Neural cell (in vitro differentiated cells): ENCODE measurements at regions not wholly inside any gene's neighbourhood (a gene's known extent, or its start where the extent isn't known, plus 50 kb on each side); places are given as distances from the start of the nearest gene placed in this dataset.

Experiments
- H2AFZ ChIP-seq: fragments of 200-600, 300-800 bp; sonication (generic), shearing (Covaris generic); 2 replicates; pipeline ENCODE4 v1.6.0; 2014; ENCODE audit warnings: low read depth, mild to moderate bottlenecking, antibody characterized with exemption, low read length, moderate library complexity
- H3F3A ChIP-seq: fragments of 200-600 bp; shearing (Covaris generic); 2 replicates; pipeline ENCODE4 v1.6.1; 2016; ENCODE audit warnings: mild to moderate bottlenecking, moderate library complexity, mixed read lengths, antibody characterized with exemption, low read length; ENCODE audit not compliant: insufficient read depth, poor library complexity, severe bottlenecking
- H3K27ac ChIP-seq: fragments of 200-600, 300-800 bp; sonication (generic), shearing (Covaris generic); 2 replicates; pipeline ENCODE4 v1.5.1; 2014; ENCODE audit warnings: mild to moderate bottlenecking, low read length, moderate library complexity
- H3K27me3 ChIP-seq: fragments of 300-800, 200-600 bp; sonication (generic), shearing (Covaris generic); 2 replicates; pipeline ENCODE4 v1.6.0; 2014; ENCODE audit warnings: mild to moderate bottlenecking, low read depth, low read length, moderate library complexity; ENCODE audit not compliant: insufficient read depth
- H3K36me3 ChIP-seq: fragments of 300-800, 200-600 bp; sonication (generic), shearing (Covaris generic); 2 replicates; pipeline ENCODE4 v1.5.1; 2014; ENCODE audit warnings: mild to moderate bottlenecking, antibody characterized with exemption, low read length, moderate library complexity; ENCODE audit not compliant: insufficient read depth
- H3K4me2 ChIP-seq: fragments of 300-800, 200-600 bp; sonication (generic), shearing (Covaris generic); 2 replicates; pipeline ENCODE4 v1.6.0; 2014; ENCODE audit warnings: mild to moderate bottlenecking, low read length
- H3K4me3 ChIP-seq: fragments of 300-800, 200-600 bp; sonication (generic), shearing (Covaris generic); 2 replicates; pipeline ENCODE4 v1.5.1; 2014; ENCODE audit warnings: mild to moderate bottlenecking, low read length, moderate library complexity
- H3K79me2 ChIP-seq: fragments of 200-600 bp; shearing (Covaris generic); replicated peaks from 2 replicates; pipeline ENCODE4 v1.6.0; 2014; ENCODE audit warnings: mild to moderate bottlenecking, low read length, moderate library complexity; ENCODE audit not compliant: insufficient read depth
- H3K9ac ChIP-seq: fragments of 300-800, 200-600 bp; sonication (generic), shearing (Covaris generic); 2 replicates; pipeline ENCODE4 v1.6.1; 2016; ENCODE audit warnings: mild to moderate bottlenecking, low read length, mixed read lengths
- H3K9me2 ChIP-seq: fragments of 200-600 bp; shearing (Covaris generic); 2 replicates; pipeline ENCODE4 v1.6.1; 2016; ENCODE audit warnings: mild to moderate bottlenecking, low read length, mixed read lengths; ENCODE audit not compliant: insufficient read depth
- H3K9me3 ChIP-seq: fragments of 200-600, 300-800 bp; sonication (generic), shearing (Covaris generic); 2 replicates; pipeline ENCODE4 v1.6.1; 2016; ENCODE audit warnings: mild to moderate bottlenecking, mixed run types, low read length, moderate library complexity, mixed read lengths
- H4K20me1 ChIP-seq: fragments of 200-600 bp; shearing (Covaris generic); 2 replicates; pipeline ENCODE4 v1.6.1; 2016; ENCODE audit warnings: mild to moderate bottlenecking, mixed run types; ENCODE audit not compliant: insufficient read depth
- EP300 ChIP-seq: fragments of 450-650 bp; conservative IDR thresholded peaks from 2 replicates; pipeline ENCODE4 v1.6.1; 2014; ENCODE audit warnings: antibody characterized with exemption, mild to moderate bottlenecking, moderate library complexity; ENCODE audit not compliant: poor library complexity, severe bottlenecking
- EZH2 ChIP-seq: fragments of 200-600, 300-800 bp; shearing (Covaris generic), sonication (generic); IDR thresholded peaks from 2 replicates; pipeline ENCODE4 v1.6.1; 2014; ENCODE audit warnings: antibody characterized with exemption, low read length, borderline replicate concordance, mild to moderate bottlenecking; ENCODE audit not compliant: insufficient read depth, poor library complexity, severe bottlenecking
- MXI1 ChIP-seq: fragments of 450-650 bp; conservative IDR thresholded peaks from 2 replicates; pipeline ENCODE4 v1.6.1; 2014; ENCODE audit warnings: antibody characterized with exemption, mild to moderate bottlenecking; ENCODE audit not compliant: poor library complexity, severe bottlenecking
- POLR2AphosphoS5 ChIP-seq: IDR thresholded peaks from 2 replicates; pipeline ENCODE4 v1.6.1; 2012
- RAD21 ChIP-seq: fragments of 450-650 bp; conservative IDR thresholded peaks from 2 replicates; pipeline ENCODE4 v1.6.1; 2014; ENCODE audit warnings: antibody characterized with exemption, mild to moderate bottlenecking, moderate library complexity
- SMC3 ChIP-seq: fragments of 450-650 bp; conservative IDR thresholded peaks from 2 replicates; pipeline ENCODE4 v1.6.1; 2014; ENCODE audit warnings: antibody characterized with exemption, mild to moderate bottlenecking, moderate library complexity; ENCODE audit not compliant: poor library complexity
- TAF1 ChIP-seq: IDR thresholded peaks from 2 replicates; pipeline ENCODE4 v1.6.1; 2012; ENCODE audit warnings: low read depth
- TF ChIP-seq, protein P1 (sequence below): fragments of 450-650 bp; IDR thresholded peaks from 2 replicates; pipeline ENCODE4 v1.5.1; 2014; ENCODE audit warnings: antibody characterized with exemption, mild to moderate bottlenecking, moderate library complexity; ENCODE audit not compliant: poor library complexity, severe bottlenecking
- TF ChIP-seq, protein P2 (sequence below): IDR thresholded peaks from 2 replicates; pipeline ENCODE4 v1.6.1; 2012; ENCODE audit warnings: borderline replicate concordance

DNA sequence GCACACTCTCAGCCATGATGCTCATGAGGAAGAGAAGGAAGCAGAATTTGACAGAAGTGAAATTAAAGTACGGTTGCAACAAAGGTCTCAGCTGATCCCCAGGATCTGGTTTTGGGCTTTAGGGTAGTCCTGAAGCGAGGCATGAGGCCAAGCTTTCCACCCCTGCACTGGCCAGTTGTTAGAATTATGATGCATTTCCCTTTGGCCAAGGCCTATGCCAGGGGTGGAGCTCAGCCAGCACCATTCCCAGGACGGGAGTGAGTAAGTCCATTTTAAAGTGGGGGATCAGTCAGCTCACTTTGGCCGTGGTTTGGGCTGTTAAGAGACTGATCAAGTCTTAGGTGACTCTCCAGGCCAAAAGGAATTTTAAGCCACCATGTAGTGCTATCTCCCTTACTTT is 314.5 kb upstream of the MMADHC start:
- no peak overlapping the region for H3K4me3 ChIP-seq
- H3F3A ChIP-seq, result no peaks in the 10 kb centered on the region
- no peaks in the 10 kb centered on the region for H4K20me1 ChIP-seq
- no peak for TF ChIP-seq TAF1
- TF ChIP-seq EZH2, result no peak
- TF ChIP-seq MXI1, result no peak
- no peak for TF ChIP-seq RAD21
- TF ChIP-seq, protein P1, sequence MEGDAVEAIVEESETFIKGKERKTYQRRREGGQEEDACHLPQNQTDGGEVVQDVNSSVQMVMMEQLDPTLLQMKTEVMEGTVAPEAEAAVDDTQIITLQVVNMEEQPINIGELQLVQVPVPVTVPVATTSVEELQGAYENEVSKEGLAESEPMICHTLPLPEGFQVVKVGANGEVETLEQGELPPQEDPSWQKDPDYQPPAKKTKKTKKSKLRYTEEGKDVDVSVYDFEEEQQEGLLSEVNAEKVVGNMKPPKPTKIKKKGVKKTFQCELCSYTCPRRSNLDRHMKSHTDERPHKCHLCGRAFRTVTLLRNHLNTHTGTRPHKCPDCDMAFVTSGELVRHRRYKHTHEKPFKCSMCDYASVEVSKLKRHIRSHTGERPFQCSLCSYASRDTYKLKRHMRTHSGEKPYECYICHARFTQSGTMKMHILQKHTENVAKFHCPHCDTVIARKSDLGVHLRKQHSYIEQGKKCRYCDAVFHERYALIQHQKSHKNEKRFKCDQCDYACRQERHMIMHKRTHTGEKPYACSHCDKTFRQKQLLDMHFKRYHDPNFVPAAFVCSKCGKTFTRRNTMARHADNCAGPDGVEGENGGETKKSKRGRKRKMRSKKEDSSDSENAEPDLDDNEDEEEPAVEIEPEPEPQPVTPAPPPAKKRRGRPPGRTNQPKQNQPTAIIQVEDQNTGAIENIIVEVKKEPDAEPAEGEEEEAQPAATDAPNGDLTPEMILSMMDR, result no peak
- no peak for TF ChIP-seq POLR2AphosphoS5
- TF ChIP-seq SMC3, result no peak
- TF ChIP-seq, protein P2, sequence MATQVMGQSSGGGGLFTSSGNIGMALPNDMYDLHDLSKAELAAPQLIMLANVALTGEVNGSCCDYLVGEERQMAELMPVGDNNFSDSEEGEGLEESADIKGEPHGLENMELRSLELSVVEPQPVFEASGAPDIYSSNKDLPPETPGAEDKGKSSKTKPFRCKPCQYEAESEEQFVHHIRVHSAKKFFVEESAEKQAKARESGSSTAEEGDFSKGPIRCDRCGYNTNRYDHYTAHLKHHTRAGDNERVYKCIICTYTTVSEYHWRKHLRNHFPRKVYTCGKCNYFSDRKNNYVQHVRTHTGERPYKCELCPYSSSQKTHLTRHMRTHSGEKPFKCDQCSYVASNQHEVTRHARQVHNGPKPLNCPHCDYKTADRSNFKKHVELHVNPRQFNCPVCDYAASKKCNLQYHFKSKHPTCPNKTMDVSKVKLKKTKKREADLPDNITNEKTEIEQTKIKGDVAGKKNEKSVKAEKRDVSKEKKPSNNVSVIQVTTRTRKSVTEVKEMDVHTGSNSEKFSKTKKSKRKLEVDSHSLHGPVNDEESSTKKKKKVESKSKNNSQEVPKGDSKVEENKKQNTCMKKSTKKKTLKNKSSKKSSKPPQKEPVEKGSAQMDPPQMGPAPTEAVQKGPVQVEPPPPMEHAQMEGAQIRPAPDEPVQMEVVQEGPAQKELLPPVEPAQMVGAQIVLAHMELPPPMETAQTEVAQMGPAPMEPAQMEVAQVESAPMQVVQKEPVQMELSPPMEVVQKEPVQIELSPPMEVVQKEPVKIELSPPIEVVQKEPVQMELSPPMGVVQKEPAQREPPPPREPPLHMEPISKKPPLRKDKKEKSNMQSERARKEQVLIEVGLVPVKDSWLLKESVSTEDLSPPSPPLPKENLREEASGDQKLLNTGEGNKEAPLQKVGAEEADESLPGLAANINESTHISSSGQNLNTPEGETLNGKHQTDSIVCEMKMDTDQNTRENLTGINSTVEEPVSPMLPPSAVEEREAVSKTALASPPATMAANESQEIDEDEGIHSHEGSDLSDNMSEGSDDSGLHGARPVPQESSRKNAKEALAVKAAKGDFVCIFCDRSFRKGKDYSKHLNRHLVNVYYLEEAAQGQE, result no peak
- TF ChIP-seq EP300, result no peak
- H3K79me2 ChIP-seq, result no peaks in the 10 kb centered on the region
- H3K36me3 ChIP-seq, result no peaks in the 10 kb centered on the region
- H3K27ac ChIP-seq, result no peak overlapping the region
- H2AFZ ChIP-seq, result no peak overlapping the region
- H3K9me2 ChIP-seq, result no peaks in the 10 kb centered on the region
- H3K27me3 ChIP-seq, result no peaks in the 10 kb centered on the region
- H3K9ac ChIP-seq, result no peak overlapping the region
- no peak overlapping the region for H3K4me2 ChIP-seq
- H3K9me3 ChIP-seq, result no peaks in the 10 kb centered on the region

DNA sequence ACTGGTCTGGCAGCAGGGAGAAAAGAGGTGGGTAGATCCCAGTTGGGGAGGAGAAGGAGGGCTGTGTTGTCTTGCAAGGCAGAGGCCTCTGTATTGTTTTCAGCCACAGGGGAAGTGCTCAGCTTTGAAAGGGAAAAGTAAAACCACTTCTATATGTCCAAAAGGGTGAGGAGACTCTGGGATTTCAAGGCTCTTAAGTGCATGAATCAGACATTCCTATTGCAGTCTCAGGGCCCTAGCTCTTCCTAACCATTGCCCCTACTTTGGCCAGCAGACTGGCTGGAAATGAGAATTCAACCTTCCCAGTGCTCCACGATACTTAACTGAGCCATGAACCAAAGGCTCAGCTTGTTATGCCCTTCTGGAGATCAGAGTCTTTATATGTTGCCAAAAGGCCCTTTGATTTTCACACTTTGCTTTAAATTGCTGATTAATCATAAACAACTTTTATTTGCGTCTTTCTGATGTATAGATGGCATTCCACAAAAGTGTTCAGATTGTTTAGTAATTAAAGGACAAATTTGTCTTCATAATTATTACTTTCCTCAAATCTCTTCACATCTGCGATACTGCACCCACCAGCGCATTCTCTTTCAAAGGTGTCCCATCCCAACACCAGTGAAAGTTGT is 313.8 kb upstream of the MMADHC start:
- no peak overlapping the region for H2AFZ ChIP-seq
- TF ChIP-seq SMC3 (no peak), TAF1 (no peak), POLR2AphosphoS5 (no peak), MXI1 (no peak), RAD21 (no peak), EP300 (no peak), EZH2 (no peak)
- TF ChIP-seq, protein P2, result no peak
- TF ChIP-seq, protein P1, result no peak
- H3K9ac ChIP-seq, result no peak overlapping the region
- H3K79me2 ChIP-seq, result no peaks in the 10 kb centered on the region
- no peak overlapping the region for H3K27ac ChIP-seq
- no peaks in the 10 kb centered on the region for H3K9me2 ChIP-seq
- no peak overlapping the region for H3K4me3 ChIP-seq
- H3F3A ChIP-seq, result no peaks in the 10 kb centered on the region
- no peaks in the 10 kb centered on the region for H3K36me3 ChIP-seq
- H3K27me3 ChIP-seq, result no peaks in the 10 kb centered on the region
- H4K20me1 ChIP-seq, result no peaks in the 10 kb centered on the region
- no peaks in the 10 kb centered on the region for H3K9me3 ChIP-seq
- no peak overlapping the region for H3K4me2 ChIP-seq
